Gastrocnemius medialis (tissue), 4 donors: ENCODE measurements at regions not wholly inside any gene's neighbourhood (a gene's known extent, or its start where the extent isn't known, plus 50 kb on each side); places are given as distances from the start of the nearest gene placed in this dataset.
"Not testable (repeated sequence)": the region's sequence is repeated elsewhere in the genome, so short reads cannot be mapped to it uniquely, and the experiment has no call there.

Source experiments
- ATAC-seq, 2 donors: fragments of 150-250 bp; one replicate each; pipeline ENCODE4 v1.9.1; 2016
- DNase-seq, 2 donors: peaks; one replicate each; pipeline ENCODE4 v3.0.0-alpha.2; 2019
- H3K27ac ChIP-seq, 4 donors: fragments of 200-600 bp; sonication (generic); 1 replicate in 1 of 4; 2 replicates in 3 of 4; pipeline ENCODE4 v1.5.1; 2016 to 2018; ENCODE audit warnings: mild to moderate bottlenecking in 2 of 4, moderate library complexity in 1 of 4
- H3K27me3 ChIP-seq, 3 donors: fragments of 200-600 bp; sonication (generic) in 2 of 3; 1 replicate in 1 of 3; 2 replicates in 2 of 3; pipeline versions ENCODE4 v1.5.1 to v1.6.0; 2016 to 2019; ENCODE audit warnings: mild to moderate bottlenecking in 1 of 3, moderate library complexity in 1 of 3
- H3K36me3 ChIP-seq, 2 donors: fragments of 200-600 bp; sonication (generic) in 1 of 2; one replicate each; pipeline ENCODE4 v1.5.1; 2017 to 2018
- H3K4me1 ChIP-seq, 2 donors: fragments of 200-600 bp; sonication (generic) in 1 of 2; one replicate each; pipeline ENCODE4 v1.5.1; 2016 to 2017; ENCODE audit warnings: mild to moderate bottlenecking in 2 of 2
- H3K4me3 ChIP-seq, 4 donors: fragments of 200-600 bp; sonication (generic) in 3 of 4; 1 replicate in 1 of 4; 2 replicates in 3 of 4; pipeline ENCODE4 v1.5.1; 2016 to 2019; ENCODE audit warnings: mild to moderate bottlenecking in 2 of 4
- H3K9me3 ChIP-seq, 3 donors: fragments of 200-600 bp; sonication (generic) in 2 of 3; 1 replicate in 1 of 3; 2 replicates in 2 of 3; pipeline ENCODE4 v1.5.1; 2016 to 2019
- POLR2A ChIP-seq, 2 donors: fragments of 450-650 bp; IDR thresholded peaks; one replicate each; pipeline ENCODE4 v1.6.1; 2017; ENCODE audit warnings: antibody characterized with exemption in 2 of 2, mild to moderate bottlenecking in 2 of 2, moderate library complexity in 2 of 2
- in situ Hi-C, 4 donors: fragments of 200-750 bp; cut with MboI; loops; one replicate each; pipeline versions ENCODE4 v1.15.0 to v1.8.0; 2017; ENCODE audit warnings: low sequenced_read_pairs in 4 of 4
- intact Hi-C: fragments of 100-400 bp; cut with DNase I; formaldehyde crosslinking; loops from one replicate; pipeline ENCODE4 v1.15.1; 2023; ENCODE audit warnings: low total_unique reads
- TF ChIP-seq, protein P1 (sequence below), 5 experiments: fragments of 450-650 bp in 3 of 5; fragments of 200-600 bp in 2 of 5; sonication (generic) in 2 of 5; IDR thresholded peaks in 4 of 5; conservative IDR thresholded peaks in 1 of 5; 1 replicate in 4 of 5; 2 replicates in 1 of 5; pipeline ENCODE4 v1.5.1; 2016 to 2019; ENCODE audit warnings: antibody characterized with exemption in 5 of 5, mild to moderate bottlenecking in 3 of 5, moderate library complexity in 3 of 5

DNA sequence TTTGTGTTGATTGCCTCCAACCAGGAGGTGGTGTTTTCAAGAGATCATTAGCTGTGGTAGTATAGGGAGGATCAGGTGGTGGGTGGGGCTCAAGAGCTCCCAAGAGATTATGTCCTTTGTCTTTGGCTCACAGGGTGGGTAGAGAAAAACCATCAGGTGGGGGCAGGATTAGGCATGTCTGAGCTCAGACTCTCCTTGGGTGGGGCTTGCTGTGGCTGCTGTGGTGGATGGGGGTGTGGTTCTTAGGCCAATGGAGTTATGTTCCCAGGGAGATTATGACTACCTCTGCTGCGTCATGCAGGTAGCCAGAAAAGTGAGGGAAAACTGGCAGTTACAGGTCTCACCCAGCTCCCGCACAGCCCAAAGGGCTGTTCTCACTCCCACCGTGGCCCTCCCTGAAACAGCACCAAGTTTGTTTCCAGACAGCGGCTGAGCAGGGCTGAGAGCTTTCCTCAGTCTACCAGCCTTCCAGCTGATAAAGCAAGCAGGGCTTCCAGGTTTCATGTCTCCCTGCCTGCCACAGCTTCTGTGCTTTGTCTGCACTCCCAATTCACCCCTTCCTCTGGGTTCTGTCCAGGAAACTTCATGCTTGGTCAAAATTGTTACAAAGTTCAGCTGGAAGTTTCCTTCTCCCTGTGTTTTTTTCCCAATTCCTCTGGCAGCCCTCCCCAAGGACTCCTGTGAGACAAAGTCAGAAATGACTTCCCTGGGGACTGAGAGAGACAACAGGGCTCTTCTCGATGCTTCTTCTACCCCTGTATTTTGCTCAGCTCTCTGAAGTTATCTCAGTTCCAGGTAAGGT, 481.1 kb upstream of the MAN1A1 start:
- intact Hi-C loops (no loop called here), in situ Hi-C loops (no loop called here)
- no peaks in the 10 kb centered on the region for H3K9me3 ChIP-seq
- no peaks in the 10 kb centered on the region for H3K36me3 ChIP-seq
- no peaks in the 10 kb centered on the region for H3K4me1 ChIP-seq
- no peak for TF ChIP-seq POLR2A (IDR thresholded peaks at IDR 0.05)
- TF ChIP-seq, protein P1, sequence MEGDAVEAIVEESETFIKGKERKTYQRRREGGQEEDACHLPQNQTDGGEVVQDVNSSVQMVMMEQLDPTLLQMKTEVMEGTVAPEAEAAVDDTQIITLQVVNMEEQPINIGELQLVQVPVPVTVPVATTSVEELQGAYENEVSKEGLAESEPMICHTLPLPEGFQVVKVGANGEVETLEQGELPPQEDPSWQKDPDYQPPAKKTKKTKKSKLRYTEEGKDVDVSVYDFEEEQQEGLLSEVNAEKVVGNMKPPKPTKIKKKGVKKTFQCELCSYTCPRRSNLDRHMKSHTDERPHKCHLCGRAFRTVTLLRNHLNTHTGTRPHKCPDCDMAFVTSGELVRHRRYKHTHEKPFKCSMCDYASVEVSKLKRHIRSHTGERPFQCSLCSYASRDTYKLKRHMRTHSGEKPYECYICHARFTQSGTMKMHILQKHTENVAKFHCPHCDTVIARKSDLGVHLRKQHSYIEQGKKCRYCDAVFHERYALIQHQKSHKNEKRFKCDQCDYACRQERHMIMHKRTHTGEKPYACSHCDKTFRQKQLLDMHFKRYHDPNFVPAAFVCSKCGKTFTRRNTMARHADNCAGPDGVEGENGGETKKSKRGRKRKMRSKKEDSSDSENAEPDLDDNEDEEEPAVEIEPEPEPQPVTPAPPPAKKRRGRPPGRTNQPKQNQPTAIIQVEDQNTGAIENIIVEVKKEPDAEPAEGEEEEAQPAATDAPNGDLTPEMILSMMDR (IDR thresholded peaks at IDR 0.05 in 4 of 5, conservative IDR thresholded peaks at IDR 0.05 in 1 of 5), result no peak
- H3K4me3 ChIP-seq, result no peak overlapping the region
- DNase-seq, result no peak
- no peak for ATAC-seq
- H3K27ac ChIP-seq, result no peak overlapping the region
- H3K27me3 ChIP-seq, result no peaks in the 10 kb centered on the region

- TF ChIP-seq POLR2A (IDR thresholded peaks at IDR 0.05), result no peak
- TF ChIP-seq, protein P1 (IDR thresholded peaks at IDR 0.05 in 4 of 5, conservative IDR thresholded peaks at IDR 0.05 in 1 of 5), result no peak
- Histone ChIP-seq H3K4me3 (no peak overlapping the region), H3K9me3 (no peaks in the 10 kb centered on the region), H3K27ac (no peak overlapping the region), H3K36me3 (no peaks in the 10 kb centered on the region), H3K27me3 (no peaks in the 10 kb centered on the region), H3K4me1 (no peaks in the 10 kb centered on the region)
- in situ Hi-C loops, result no loop called here
- intact Hi-C loops, result no loop called here
- no peak for ATAC-seq
- DNase-seq, result no peak
Measured at GRCh38 chr6:119830069-119830468, 480.5 kb upstream of the MAN1A1 start.

GRCh38 chr6:119829499-119829898, 479.9 kb upstream of the MAN1A1 start:
- DNase-seq, ATAC-seq, in situ Hi-C loops, H3K27ac ChIP-seq, H3K4me1 ChIP-seq, intact Hi-C loops, H3K4me3 ChIP-seq, H3K9me3 ChIP-seq, H3K36me3 ChIP-seq, H3K27me3 ChIP-seq: not testable (repeated sequence)

- H3K4me1 ChIP-seq, result no peaks in the 10 kb centered on the region
- intact Hi-C loops, result no loop called here
- no peak for ATAC-seq
Measured at GRCh38 chr6:119829006-119829405, 479.4 kb upstream of the MAN1A1 start.

DNA sequence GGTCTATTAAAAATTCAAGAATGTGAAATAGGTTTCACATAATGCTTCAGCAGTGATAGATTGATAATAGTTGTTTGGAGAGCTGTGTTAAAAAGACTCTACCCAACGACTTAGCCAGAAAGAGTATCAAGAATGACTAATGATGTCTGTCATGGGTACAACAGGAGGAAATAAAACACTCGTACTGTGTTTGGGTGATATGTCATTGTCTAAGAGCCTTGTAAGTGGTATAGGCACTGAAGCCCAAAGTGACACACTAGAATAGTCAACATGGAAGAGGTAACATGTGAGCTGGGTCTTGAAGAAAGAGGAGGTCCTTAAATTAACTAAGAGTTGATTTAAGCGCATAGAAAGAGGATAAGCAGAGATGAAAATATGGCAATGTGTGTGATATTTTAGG, 471.8 kb upstream of the MAN1A1 start:
- no peaks in the 10 kb centered on the region for H3K36me3 ChIP-seq
- H3K4me3 ChIP-seq, result no peak overlapping the region
- no peak for ATAC-seq
- H3K27me3 ChIP-seq, result no peaks in the 10 kb centered on the region
- TF ChIP-seq, protein P1 (IDR thresholded peaks at IDR 0.05 in 4 of 5, conservative IDR thresholded peaks at IDR 0.05 in 1 of 5), result no peak
- no peak for TF ChIP-seq POLR2A (IDR thresholded peaks at IDR 0.05)
- no peaks in the 10 kb centered on the region for H3K9me3 ChIP-seq
- in situ Hi-C loops, result no loop called here
- intact Hi-C loops, result no loop called here
- no peaks in the 10 kb centered on the region for H3K4me1 ChIP-seq
- no peak overlapping the region for H3K27ac ChIP-seq
- DNase-seq, result no peak

More at GRCh38 chr6:119829006-119829405, 479.4 kb upstream of the MAN1A1 start:
- in situ Hi-C loops, result no loop called here
- Histone ChIP-seq H3K27ac (no peak overlapping the region), H3K4me3 (no peak overlapping the region), H3K27me3 (no peaks in the 10 kb centered on the region), H3K36me3 (no peaks in the 10 kb centered on the region), H3K9me3 (no peaks in the 10 kb centered on the region)
- DNase-seq, result no peak
- TF ChIP-seq, protein P1 (IDR thresholded peaks at IDR 0.05 in 4 of 5, conservative IDR thresholded peaks at IDR 0.05 in 1 of 5), result no peak
- TF ChIP-seq POLR2A (IDR thresholded peaks at IDR 0.05), result no peak
